SJSA1 (cell line): ENCODE measurements at regions not wholly inside any gene's neighbourhood (a gene's known extent, or its start where the extent isn't known, plus 50 kb on each side); places are given as distances from the start of the nearest gene placed in this dataset.
"Not testable (repeated sequence)": the region's sequence is repeated elsewhere in the genome, so short reads cannot be mapped to it uniquely, and the experiment has no call there.

Experiments
- DNase-seq, 2 experiments: peaks; one replicate each; pipeline ENCODE4 v3.0.0-alpha.2; 2015 to 2020; ENCODE audit warnings: low spot score in 2 of 2, low read depth in 1 of 2
- H3K27ac ChIP-seq: fragments of 250-450 bp; sonication (Bioruptor Pico); 2 replicates; pipeline ENCODE4 v1.5.1; 2020; ENCODE audit warnings: mild to moderate bottlenecking, moderate library complexity
- H3K27me3 ChIP-seq: fragments of 250-450 bp; sonication (Bioruptor Pico); replicated peaks from 2 replicates; pipeline ENCODE4 v1.5.1; 2020; ENCODE audit warnings: mild to moderate bottlenecking, moderate library complexity
- H3K36me3 ChIP-seq: fragments of 250-450 bp; sonication (Bioruptor Pico); 2 replicates; pipeline ENCODE4 v1.5.1; 2020; ENCODE audit warnings: mild to moderate bottlenecking
- H3K4me1 ChIP-seq: fragments of 250-450 bp; sonication (Bioruptor Pico); replicated peaks from 2 replicates; pipeline ENCODE4 v1.6.1; 2021; ENCODE audit warnings: mild to moderate bottlenecking
- H3K4me3 ChIP-seq: fragments of 250-450 bp; sonication (Bioruptor Pico); 2 replicates; pipeline ENCODE4 v1.5.1; 2020; ENCODE audit warnings: mild to moderate bottlenecking
- H3K9me3 ChIP-seq: fragments of 250-450 bp; sonication (Bioruptor Pico); replicated peaks from 2 replicates; pipeline ENCODE4 v1.5.1; 2020; ENCODE audit warnings: mild to moderate bottlenecking

GRCh38 chr7:15809936-15810335 lies 123.5 kb upstream of the MEOX2 start:
- not testable (repeated sequence) for H3K27ac ChIP-seq

DNA sequence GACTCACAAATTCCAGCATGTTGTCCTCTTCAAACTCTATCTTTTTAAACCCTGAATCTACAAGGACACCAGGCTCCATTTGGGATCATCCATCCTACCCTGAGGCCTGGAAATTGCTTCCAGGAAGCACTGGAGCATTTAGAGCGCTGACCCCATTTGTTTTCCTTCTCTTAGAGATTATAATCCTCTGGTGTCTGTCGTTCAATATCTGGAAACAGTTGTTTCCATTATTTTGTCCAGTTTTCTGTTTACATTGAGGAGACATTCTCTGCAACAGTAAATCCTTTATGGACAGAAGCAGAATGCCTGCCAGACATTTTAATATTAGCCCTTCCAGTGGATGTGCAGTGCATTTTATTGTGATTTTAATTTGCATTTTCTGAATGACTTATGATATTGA lies 119.4 kb upstream of the MEOX2 start:
- DNase-seq: no peak
- Histone ChIP-seq H3K27ac (no peak overlapping the region), H3K36me3 (no peaks in the 10 kb centered on the region), H3K9me3 (no peaks in the 10 kb centered on the region), H3K4me1 (no peaks in the 10 kb centered on the region), H3K27me3 (no peaks in the 10 kb centered on the region), H3K4me3 (no peak overlapping the region)

More at GRCh38 chr7:15809936-15810335, 123.5 kb upstream of the MEOX2 start:
- not testable (repeated sequence) for H3K36me3 ChIP-seq, H3K27me3 ChIP-seq, H3K4me1 ChIP-seq, DNase-seq, H3K4me3 ChIP-seq, H3K9me3 ChIP-seq

GRCh38 chr7:15802425-15802824 lies 115.9 kb upstream of the MEOX2 start:
- no peak for DNase-seq
- no peaks in the 10 kb centered on the region for H3K36me3 ChIP-seq
- no peak overlapping the region for H3K27ac ChIP-seq

GRCh38 chr7:15801551-15801950 lies 115.1 kb upstream of the MEOX2 start:
- DNase-seq: no peak
- Histone ChIP-seq H3K36me3 (no peaks in the 10 kb centered on the region), H3K27ac (no peak overlapping the region), H3K4me3 (no peak overlapping the region), H3K9me3 (no peaks in the 10 kb centered on the region), H3K27me3 (no peaks in the 10 kb centered on the region), H3K4me1 (no peaks in the 10 kb centered on the region)

More at GRCh38 chr7:15802425-15802824, 115.9 kb upstream of the MEOX2 start:
- Histone ChIP-seq H3K9me3 (no peaks in the 10 kb centered on the region), H3K4me3 (no peak overlapping the region), H3K27me3 (no peaks in the 10 kb centered on the region), H3K4me1 (no peaks in the 10 kb centered on the region)

- H3K4me1 ChIP-seq: no peaks in the 10 kb centered on the region
- DNase-seq: no peak
Observed at GRCh38 chr7:15801041-15801440, 114.6 kb upstream of the MEOX2 start.

GRCh38 chr7:15798081-15798480 lies 111.6 kb upstream of the MEOX2 start:
- Histone ChIP-seq H3K4me1 (no peaks in the 10 kb centered on the region), H3K27me3 (no peaks in the 10 kb centered on the region), H3K4me3 (no peak overlapping the region), H3K36me3 (no peaks in the 10 kb centered on the region), H3K27ac (no peak overlapping the region), H3K9me3 (no peaks in the 10 kb centered on the region)
- DNase-seq: no peak

More at GRCh38 chr7:15801041-15801440, 114.6 kb upstream of the MEOX2 start:
- no peaks in the 10 kb centered on the region for H3K27me3 ChIP-seq
- H3K9me3 ChIP-seq: no peaks in the 10 kb centered on the region
- H3K36me3 ChIP-seq: no peaks in the 10 kb centered on the region
- H3K27ac ChIP-seq: no peak overlapping the region
- H3K4me3 ChIP-seq: no peak overlapping the region

- H3K27ac ChIP-seq: no peak overlapping the region
- H3K36me3 ChIP-seq: no peaks in the 10 kb centered on the region
- H3K27me3 ChIP-seq: no peaks in the 10 kb centered on the region
- DNase-seq: no peak
- H3K9me3 ChIP-seq: no peaks in the 10 kb centered on the region
- H3K4me1 ChIP-seq: no peaks in the 10 kb centered on the region
- H3K4me3 ChIP-seq: no peak overlapping the region
Observed at GRCh38 chr7:15795393-15795792, 108.9 kb upstream of the MEOX2 start.

DNA sequence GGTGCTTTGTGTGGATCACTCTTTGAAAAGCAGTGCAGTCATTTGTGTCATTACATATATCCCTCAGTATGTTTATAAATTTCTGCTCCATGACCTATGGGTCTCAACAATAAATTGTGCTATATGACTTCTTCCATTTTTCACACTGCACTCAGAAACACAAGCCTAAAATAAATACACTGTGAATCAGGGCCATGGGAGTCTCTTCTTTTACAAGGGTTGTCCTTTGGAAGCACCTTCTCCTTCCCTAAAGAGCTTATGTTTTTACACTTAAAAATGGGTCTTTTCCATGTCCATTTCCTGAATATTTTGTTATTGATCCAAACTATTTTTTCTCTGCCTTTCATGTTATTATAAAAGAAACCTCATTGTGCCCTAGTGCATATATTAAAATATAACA lies 108.3 kb upstream of the MEOX2 start:
- no peaks in the 10 kb centered on the region for H3K36me3 ChIP-seq
- H3K27me3 ChIP-seq: no peaks in the 10 kb centered on the region
- no peak overlapping the region for H3K27ac ChIP-seq
- no peaks in the 10 kb centered on the region for H3K9me3 ChIP-seq
- no peaks in the 10 kb centered on the region for H3K4me1 ChIP-seq
- no peak overlapping the region for H3K4me3 ChIP-seq
- DNase-seq: no peak

DNA sequence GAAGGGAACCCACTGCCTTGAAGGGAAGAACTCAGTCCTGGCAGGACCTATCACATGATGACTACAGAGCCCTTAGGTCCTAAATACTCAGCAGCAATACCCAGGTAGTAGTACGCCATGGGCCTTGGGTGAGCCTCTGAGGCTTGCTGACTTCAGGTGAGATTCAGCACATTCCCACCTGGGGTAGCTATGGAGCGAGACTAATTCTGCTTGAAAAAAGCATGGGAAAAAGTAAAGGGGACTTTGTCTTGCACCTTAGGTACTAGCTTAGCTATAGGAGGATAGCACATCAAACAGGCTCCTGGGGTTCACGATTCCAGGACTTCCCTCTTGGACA lies 98.2 kb upstream of the MEOX2 start:
- no peaks in the 10 kb centered on the region for H3K36me3 ChIP-seq
- no peaks in the 10 kb centered on the region for H3K4me1 ChIP-seq
- H3K9me3 ChIP-seq: no peaks in the 10 kb centered on the region
- no peak overlapping the region for H3K27ac ChIP-seq
- no peak for DNase-seq
- H3K27me3 ChIP-seq: no peaks in the 10 kb centered on the region
- no peak overlapping the region for H3K4me3 ChIP-seq

DNA sequence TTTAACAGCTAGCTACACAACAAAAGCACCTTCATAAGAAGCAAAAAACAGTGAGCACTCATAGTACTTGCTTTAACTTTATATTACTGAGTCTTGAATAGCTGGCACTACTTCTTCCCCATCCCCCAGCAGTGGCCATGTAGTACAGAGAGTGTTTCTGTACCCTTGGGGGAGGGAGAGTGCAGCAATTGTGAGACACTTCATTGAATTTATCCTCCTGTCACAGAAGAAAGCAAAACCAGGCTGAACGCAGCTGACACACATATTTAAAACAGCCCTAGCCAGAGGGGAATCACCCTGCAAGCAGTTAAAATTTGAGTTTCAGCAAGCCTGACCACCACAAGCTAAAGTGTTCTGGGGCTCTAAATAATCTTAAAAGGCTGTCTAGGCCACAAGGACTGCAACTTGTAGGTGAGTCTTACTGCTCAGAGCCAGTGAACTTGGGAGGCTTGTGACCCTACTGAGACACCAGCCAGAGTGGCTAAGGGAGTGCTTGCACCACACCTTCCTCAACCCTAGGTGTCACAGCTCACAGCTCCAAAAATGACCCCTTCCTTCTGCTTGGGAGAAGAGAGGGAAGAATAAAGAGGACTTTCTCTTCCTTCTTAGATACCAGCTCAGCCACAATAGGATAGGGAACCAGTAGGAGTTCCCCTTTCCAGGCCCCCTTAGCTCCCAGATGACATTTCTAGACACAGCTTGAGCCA lies 97.7 kb upstream of the MEOX2 start:
- Histone ChIP-seq H3K4me3 (no peak overlapping the region), H3K9me3 (no peaks in the 10 kb centered on the region), H3K27me3 (no peaks in the 10 kb centered on the region), H3K36me3 (no peaks in the 10 kb centered on the region), H3K4me1 (no peaks in the 10 kb centered on the region), H3K27ac (no peak overlapping the region)
- DNase-seq: no peak

DNA sequence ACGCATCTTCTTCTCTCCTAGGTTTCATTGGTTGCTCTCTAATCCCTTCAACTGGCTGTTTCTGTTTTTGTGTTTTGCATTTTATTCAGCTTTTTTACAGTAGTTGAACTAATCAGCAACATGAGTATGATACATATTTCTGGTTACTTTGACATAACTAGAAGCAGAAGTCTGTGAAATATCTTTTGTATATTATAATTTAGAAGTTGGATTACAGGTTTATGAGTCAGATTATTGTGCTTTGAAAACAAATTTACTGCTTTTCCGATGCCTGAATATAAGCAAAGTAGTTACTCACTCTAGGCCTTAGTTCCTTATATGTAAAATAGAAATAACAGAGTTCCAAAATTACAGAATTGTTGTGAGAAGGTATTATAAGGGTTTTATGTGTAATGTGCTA lies 96.2 kb upstream of the MEOX2 start:
- DNase-seq: no peak
- no peak overlapping the region for H3K27ac ChIP-seq
- H3K27me3 ChIP-seq: no peaks in the 10 kb centered on the region
- H3K4me1 ChIP-seq: no peaks in the 10 kb centered on the region
- no peak overlapping the region for H3K4me3 ChIP-seq
- H3K36me3 ChIP-seq: no peaks in the 10 kb centered on the region
- no peaks in the 10 kb centered on the region for H3K9me3 ChIP-seq

GRCh38 chr7:15781944-15782343 lies 95.5 kb upstream of the MEOX2 start:
- H3K27me3 ChIP-seq: no peaks in the 10 kb centered on the region
- H3K36me3 ChIP-seq: no peaks in the 10 kb centered on the region
- no peaks in the 10 kb centered on the region for H3K4me1 ChIP-seq
- H3K9me3 ChIP-seq: no peaks in the 10 kb centered on the region
- no peak overlapping the region for H3K4me3 ChIP-seq
- H3K27ac ChIP-seq: no peak overlapping the region
- DNase-seq: no peak

DNA sequence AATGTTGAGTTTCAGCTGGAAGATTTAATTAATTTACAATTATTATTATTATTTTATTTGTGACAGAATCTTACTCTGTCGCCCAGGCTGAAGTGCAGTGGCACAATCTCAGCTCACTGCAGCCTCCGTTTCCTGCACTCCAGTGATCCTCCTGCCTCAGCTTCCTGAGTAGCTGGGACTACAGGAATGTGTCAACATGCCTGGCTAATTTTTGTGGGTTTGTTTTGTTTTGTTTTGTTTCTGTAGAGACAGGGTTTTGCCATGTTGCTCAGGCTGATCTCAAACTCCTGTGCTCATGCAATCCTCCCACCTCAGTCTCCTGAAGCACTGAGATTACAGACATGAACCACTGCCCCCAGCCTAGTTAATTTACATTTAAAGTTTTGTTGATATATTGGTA lies 93.8 kb upstream of the MEOX2 start:
- no peaks in the 10 kb centered on the region for H3K36me3 ChIP-seq
- H3K27ac ChIP-seq: no peak overlapping the region
- no peak for DNase-seq
- no peaks in the 10 kb centered on the region for H3K27me3 ChIP-seq
- H3K4me1 ChIP-seq: no peaks in the 10 kb centered on the region
- no peak overlapping the region for H3K4me3 ChIP-seq
- H3K9me3 ChIP-seq: no peaks in the 10 kb centered on the region

GRCh38 chr7:15778191-15778590 lies 91.7 kb upstream of the MEOX2 start:
- no peak for DNase-seq
- Histone ChIP-seq H3K4me3 (no peak overlapping the region), H3K36me3 (no peaks in the 10 kb centered on the region), H3K9me3 (no peaks in the 10 kb centered on the region), H3K27ac (no peak overlapping the region), H3K27me3 (no peaks in the 10 kb centered on the region), H3K4me1 (no peaks in the 10 kb centered on the region)

- H3K27me3 ChIP-seq: no peaks in the 10 kb centered on the region
- no peak overlapping the region for H3K27ac ChIP-seq
- H3K4me3 ChIP-seq: no peak overlapping the region
- DNase-seq: no peak
- H3K36me3 ChIP-seq: no peaks in the 10 kb centered on the region
- no peaks in the 10 kb centered on the region for H3K9me3 ChIP-seq
- no peaks in the 10 kb centered on the region for H3K4me1 ChIP-seq
Observed at GRCh38 chr7:15765753-15766152, 79.3 kb upstream of the MEOX2 start.
